Activated CD8-positive, alpha-beta memory T cell treated with anti-CD3 and anti-CD28 coated beads, Interleukin-2, amount 10 ng/mL, durations not matched to agents 7 days and 5 days (primary cell): ENCODE measurements at regions not wholly inside any gene's neighbourhood (a gene's known extent, or its start where the extent isn't known, plus 50 kb on each side); places are given as distances from the start of the nearest gene placed in this dataset.

Source experiments
- ATAC-seq: fragments of 150-1000 bp; cut with Tn5 transposase; one replicate; pipeline ENCODE4 v1.10.0; 2021; ENCODE audit warnings: moderate library complexity
- CTCF ChIA-PET: fragments of 350-600 bp; sonication (Branson Sonifier 250); formaldehyde crosslinking; loops from one replicate; lab custom pipeline; 2021; ENCODE audit warnings: antibody characterized with exemption; lab: Charles Lee
- DNase-seq: peaks from one replicate; pipeline ENCODE4 v3.0.0-alpha.2; 2020
- H3K27ac Mint-ChIP-seq: one replicate; pipeline ENCODE4 v1.8.0; 2021; ENCODE audit warnings: mild to moderate bottlenecking, mixed read lengths
- H3K27me3 Mint-ChIP-seq: one replicate; pipeline ENCODE4 v1.8.0; 2021; ENCODE audit warnings: mixed read lengths
- H3K36me3 Mint-ChIP-seq: one replicate; pipeline ENCODE4 v1.8.0; 2021; ENCODE audit warnings: mild to moderate bottlenecking, mixed read lengths
- H3K4me1 Mint-ChIP-seq: one replicate; pipeline ENCODE4 v1.8.0; 2021; ENCODE audit warnings: mixed read lengths
- H3K4me3 Mint-ChIP-seq: one replicate; pipeline ENCODE4 v1.8.0; 2021; ENCODE audit warnings: mild to moderate bottlenecking, moderate library complexity, mixed read lengths
- H3K9me3 Mint-ChIP-seq: one replicate; pipeline ENCODE4 v1.8.0; 2022; ENCODE audit warnings: low read depth, mixed read lengths

DNA sequence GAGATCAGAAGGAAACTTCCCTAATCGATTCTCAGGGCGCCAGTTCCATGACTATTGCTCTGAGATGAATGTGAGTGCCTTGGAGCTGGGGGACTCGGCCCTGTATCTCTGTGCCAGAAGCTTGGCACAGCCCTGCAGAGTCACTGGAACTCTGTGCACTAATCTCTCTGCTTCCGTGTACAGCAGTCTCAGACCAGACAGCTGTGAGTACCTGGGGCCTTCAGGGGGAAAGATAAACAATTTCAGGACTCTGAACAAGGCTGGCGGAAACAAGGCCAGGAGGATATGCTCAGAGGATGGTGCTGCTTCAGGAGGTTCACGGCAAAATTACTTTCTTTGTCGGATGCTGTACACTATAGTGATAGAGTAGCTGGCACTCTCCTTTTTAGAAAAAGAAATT, 131.7 kb upstream of the PRSS58 start:
- Mint-ChIP-seq H3K9me3 (no peaks in the 10 kb centered on the region), H3K36me3 (no peaks in the 10 kb centered on the region), H3K27ac (peak overlapping the region; percentile 64), H3K4me1 (peaks cover 11% of the 10 kb centered on the region), H3K27me3 (no peaks in the 10 kb centered on the region), H3K4me3 (peak overlapping the region; percentile 39)
- CTCF ChIA-PET: no interaction called here
- DNase-seq (no peak), ATAC-seq (no peak)

GRCh38 chr7:142385491-142386340, 127.9 kb upstream of the PRSS58 start:
- peak overlapping the region; percentile 12 for H3K4me3 Mint-ChIP-seq
- H3K9me3 Mint-ChIP-seq: no peaks in the 10 kb centered on the region
- CTCF ChIA-PET: interaction anchor here (0.6 to 4.8 kb wide), 28 partner anchors 9 to 466 kb away, joined by 3 to 31 read pairs (median 6); no protein-coding TSS in a partner anchor
- DNase-seq (peak; percentile 72), ATAC-seq (peak; percentile 62)
- H3K27ac Mint-ChIP-seq: peak overlapping the region; percentile 8
- peaks cover 32% of the 10 kb centered on the region for H3K4me1 Mint-ChIP-seq
- H3K27me3 Mint-ChIP-seq: no peaks in the 10 kb centered on the region
- no peaks in the 10 kb centered on the region for H3K36me3 Mint-ChIP-seq

GRCh38 chr7:142384493-142384922, 126.7 kb upstream of the PRSS58 start:
- no peaks in the 10 kb centered on the region for H3K9me3 Mint-ChIP-seq
- DNase-seq (peak; percentile 64), ATAC-seq (peak; percentile 74)
- peak overlapping the region; percentile 88 for H3K27ac Mint-ChIP-seq
- CTCF ChIA-PET: interaction anchor here (0.7 to 4.8 kb wide), 18 partner anchors 9 to 1033 kb away, joined by 3 to 31 read pairs (median 8); no protein-coding TSS in a partner anchor
- peak overlapping the region; percentile 67 for H3K4me3 Mint-ChIP-seq
- H3K4me1 Mint-ChIP-seq: peaks cover 32% of the 10 kb centered on the region
- H3K27me3 Mint-ChIP-seq: no peaks in the 10 kb centered on the region
- no peaks in the 10 kb centered on the region for H3K36me3 Mint-ChIP-seq

GRCh38 chr7:142383841-142384492, 126.1 kb upstream of the PRSS58 start:
- peaks cover 32% of the 10 kb centered on the region for H3K4me1 Mint-ChIP-seq
- H3K4me3 Mint-ChIP-seq: peak overlapping the region; percentile 67
- no peaks in the 10 kb centered on the region for H3K36me3 Mint-ChIP-seq
- no peaks in the 10 kb centered on the region for H3K27me3 Mint-ChIP-seq
- CTCF ChIA-PET: interaction anchor here (0.7 to 4.8 kb wide), 20 partner anchors 8 to 1033 kb away, joined by 3 to 31 read pairs (median 6); no protein-coding TSS in a partner anchor
- ATAC-seq (peak; percentile 59), DNase-seq (peak; percentile 54)
- peak overlapping the region; percentile 88 for H3K27ac Mint-ChIP-seq
- H3K9me3 Mint-ChIP-seq: no peaks in the 10 kb centered on the region

- CTCF ChIA-PET: interaction anchor here (0.8 to 1.8 kb wide), 6 partner anchors 18 to 407 kb away, joined by 3 to 6 read pairs (median 4); no protein-coding TSS in a partner anchor
- Mint-ChIP-seq H3K27ac (no peak overlapping the region), H3K4me1 (peaks cover 30% of the 10 kb centered on the region), H3K9me3 (no peaks in the 10 kb centered on the region), H3K27me3 (no peaks in the 10 kb centered on the region), H3K36me3 (no peaks in the 10 kb centered on the region), H3K4me3 (no peak overlapping the region)
- no peak for DNase-seq
- no peak for ATAC-seq
Observed at GRCh38 chr7:142381727-142382390, 124.0 kb upstream of the PRSS58 start.

DNA sequence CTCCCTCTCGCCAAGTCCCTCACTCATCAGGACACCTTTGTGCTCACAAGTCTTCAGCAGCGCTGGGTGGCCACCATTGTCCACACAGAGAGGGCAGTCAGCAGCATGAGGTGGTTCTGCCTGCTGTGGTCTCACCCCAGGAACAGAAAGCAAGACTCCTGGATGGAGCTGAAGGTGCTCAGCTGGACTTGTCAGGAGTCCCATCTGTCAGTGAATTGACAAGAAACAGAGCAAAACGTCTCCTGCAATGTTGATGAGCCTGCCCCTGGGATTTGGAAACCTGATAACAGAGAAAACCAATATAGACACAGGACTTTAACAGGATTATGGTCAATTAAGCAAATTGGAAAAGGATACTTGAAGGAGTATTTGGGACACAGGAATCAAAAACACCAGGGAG, 122.2 kb upstream of the PRSS58 start:
- Mint-ChIP-seq H3K4me3 (no peak overlapping the region), H3K36me3 (no peaks in the 10 kb centered on the region), H3K27ac (no peak overlapping the region), H3K27me3 (no peaks in the 10 kb centered on the region), H3K4me1 (peaks cover 26% of the 10 kb centered on the region), H3K9me3 (no peaks in the 10 kb centered on the region)
- ATAC-seq: no peak
- CTCF ChIA-PET: no interaction called here
- DNase-seq: no peak

DNA sequence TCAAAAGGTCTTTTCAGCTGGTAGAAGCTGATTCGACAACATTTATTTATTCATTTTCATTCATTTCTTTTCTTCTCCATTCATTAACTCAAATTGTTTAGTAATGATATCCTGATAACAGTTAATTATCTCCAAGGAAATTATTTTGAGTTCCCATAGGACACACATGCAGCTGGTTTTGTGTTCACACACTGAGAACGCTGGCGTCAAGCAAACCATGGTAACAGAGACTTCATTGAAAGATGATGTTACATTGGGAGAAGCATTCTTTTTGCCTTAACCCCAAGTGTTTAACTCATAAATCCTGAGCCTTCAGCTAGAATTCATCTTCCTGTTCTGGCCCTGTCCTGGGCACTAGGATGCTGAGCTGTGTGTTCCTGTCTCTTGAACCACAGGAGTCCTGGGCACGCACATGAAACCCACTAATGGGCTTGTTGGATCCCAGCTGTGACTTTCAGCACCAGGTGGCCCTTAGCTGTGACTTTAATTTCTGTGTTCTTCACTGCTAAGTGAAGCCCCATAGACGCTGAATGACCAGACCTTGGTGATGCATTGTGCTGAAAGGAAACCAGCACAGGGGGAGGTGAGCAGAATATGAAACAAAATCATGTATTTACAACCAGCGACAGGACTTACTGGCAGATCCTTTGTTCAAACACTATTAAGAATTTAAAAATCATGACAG, 121.5 kb upstream of the PRSS58 start:
- ATAC-seq (no peak), DNase-seq (no peak)
- Mint-ChIP-seq H3K9me3 (no peaks in the 10 kb centered on the region), H3K4me1 (peaks cover 19% of the 10 kb centered on the region), H3K27me3 (no peaks in the 10 kb centered on the region), H3K27ac (no peak overlapping the region), H3K4me3 (no peak overlapping the region), H3K36me3 (no peaks in the 10 kb centered on the region)
- CTCF ChIA-PET: interaction anchor here (0.8 to 1.4 kb wide), 2 partner anchors 22 to 476 kb away, joined by 3 to 4 read pairs; no protein-coding TSS in a partner anchor

GRCh38 chr7:142377567-142377966, 119.7 kb upstream of the PRSS58 start:
- ATAC-seq (no peak), DNase-seq (no peak)
- H3K9me3 Mint-ChIP-seq: no peaks in the 10 kb centered on the region
- no peaks in the 10 kb centered on the region for H3K36me3 Mint-ChIP-seq
- no peak overlapping the region for H3K4me3 Mint-ChIP-seq
- no peaks in the 10 kb centered on the region for H3K27me3 Mint-ChIP-seq
- CTCF ChIA-PET: no interaction called here
- no peak overlapping the region for H3K27ac Mint-ChIP-seq
- peaks cover 7% of the 10 kb centered on the region for H3K4me1 Mint-ChIP-seq

DNA sequence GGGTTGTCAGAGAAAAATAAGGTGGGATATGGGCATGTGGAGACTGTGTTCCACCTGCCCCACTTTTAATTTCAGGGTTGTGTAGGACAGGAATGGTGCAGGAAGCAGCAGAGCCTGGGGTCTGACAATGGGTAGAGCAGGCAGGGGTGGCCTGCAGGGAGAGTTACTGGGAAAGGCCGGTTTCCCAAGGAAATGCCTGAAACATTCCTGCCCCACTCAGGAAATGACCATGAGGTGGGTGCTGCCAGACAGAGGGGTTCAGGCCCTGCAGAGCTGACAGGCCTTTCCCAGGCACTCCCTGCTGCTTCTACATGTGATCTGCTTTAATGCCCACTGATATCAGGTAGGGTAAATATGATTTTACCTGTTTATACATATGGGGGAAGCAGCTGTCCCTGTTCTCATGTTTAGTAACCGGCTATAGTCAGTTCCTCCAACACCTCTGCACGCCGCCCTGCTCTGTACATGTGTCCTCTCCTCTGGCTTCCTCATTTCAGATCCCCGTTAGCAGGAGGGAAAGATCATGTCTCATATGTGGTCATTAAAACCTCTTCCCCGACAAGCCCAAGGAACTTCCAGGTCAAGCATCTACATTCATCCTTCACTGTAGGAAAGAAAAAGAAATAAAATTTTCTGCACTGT, 118.6 kb upstream of the PRSS58 start:
- no peak overlapping the region for H3K4me3 Mint-ChIP-seq
- no peaks in the 10 kb centered on the region for H3K9me3 Mint-ChIP-seq
- peaks cover 6% of the 10 kb centered on the region for H3K27me3 Mint-ChIP-seq
- peak overlapping the region; percentile 2 for H3K27ac Mint-ChIP-seq
- CTCF ChIA-PET: interaction anchor here (1.0 to 1.7 kb wide), 5 partner anchors 8 to 118 kb away, joined by 3 to 10 read pairs (median 4); no protein-coding TSS in a partner anchor
- DNase-seq (no peak), ATAC-seq (no peak)
- peaks cover under 1% of the 10 kb centered on the region for H3K4me1 Mint-ChIP-seq
- no peaks in the 10 kb centered on the region for H3K36me3 Mint-ChIP-seq

GRCh38 chr7:142375710-142376313, 118.0 kb upstream of the PRSS58 start:
- peaks cover 6% of the 10 kb centered on the region for H3K27me3 Mint-ChIP-seq
- H3K4me1 Mint-ChIP-seq: no peaks in the 10 kb centered on the region
- peak; percentile 68 for ATAC-seq
- no peaks in the 10 kb centered on the region for H3K36me3 Mint-ChIP-seq
- no peaks in the 10 kb centered on the region for H3K9me3 Mint-ChIP-seq
- CTCF ChIA-PET: interaction anchor here (0.7 to 1.7 kb wide), 9 partner anchors 9 to 435 kb away, joined by 3 to 10 read pairs (median 4); no protein-coding TSS in a partner anchor
- no peak overlapping the region for H3K4me3 Mint-ChIP-seq
- H3K27ac Mint-ChIP-seq: no peak overlapping the region
- no peak for DNase-seq

DNA sequence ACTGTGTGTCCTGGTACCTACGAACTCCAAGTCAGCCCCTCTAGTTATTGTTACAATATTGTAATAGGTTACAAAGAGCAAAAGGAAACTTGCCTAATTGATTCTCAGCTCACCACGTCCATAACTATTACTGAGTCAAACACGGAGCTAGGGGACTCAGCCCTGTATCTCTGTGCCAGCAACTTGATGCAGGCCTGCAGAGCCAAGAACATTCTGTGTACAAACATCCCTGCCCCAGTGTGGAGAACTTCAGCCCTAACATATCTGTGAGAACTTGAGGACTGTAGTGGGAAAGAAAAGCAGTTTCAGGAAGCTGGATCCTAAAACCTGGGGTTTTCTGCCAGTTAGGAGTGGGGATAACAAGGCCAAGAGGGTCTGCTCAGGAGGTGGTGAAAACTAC, 114.9 kb upstream of the PRSS58 start:
- CTCF ChIA-PET: interaction anchor here (0.8 to 2.1 kb wide), 3 partner anchors 9 to 16 kb away, joined by 3 to 6 read pairs (median 6); no protein-coding TSS in a partner anchor
- Mint-ChIP-seq H3K27me3 (peaks cover 6% of the 10 kb centered on the region), H3K27ac (no peak overlapping the region), H3K9me3 (peaks cover 8% of the 10 kb centered on the region), H3K36me3 (no peaks in the 10 kb centered on the region), H3K4me3 (no peak overlapping the region), H3K4me1 (no peaks in the 10 kb centered on the region)
- DNase-seq (no peak), ATAC-seq (no peak)
